A673 (cell line): ENCODE measurements at regions not wholly inside any gene's neighbourhood (a gene's known extent, or its start where the extent isn't known, plus 50 kb on each side); places are given as distances from the start of the nearest gene placed in this dataset.

Experiments used
- BruUV-seq: library from RNA; stranded (reverse); fragments of 400-500 nt; replicated peaks from 2 replicates; lab custom pipeline; 2021; lab: Mats Ljungman, UMichigan
- CTCF ChIA-PET: fragments of 300-600 bp; sonication (Branson Sonifier 250); formaldehyde crosslinking; loops from one replicate; lab custom pipeline; 2022; ENCODE audit warnings: antibody characterized with exemption; lab: Charles Lee
- POLR2A ChIA-PET: fragments of 300-600 bp; sonication (Branson Sonifier 250); formaldehyde crosslinking; loops from one replicate; lab custom pipeline; 2022; ENCODE audit warnings: antibody characterized with exemption; ENCODE audit not compliant: low non-redundant PET; lab: Charles Lee
- DNase-seq: peaks from one replicate; pipeline ENCODE4 v3.0.0-alpha.2; 2015; ENCODE audit warnings: low spot score
- H3K27ac ChIP-seq: fragments of 200-600 bp; sonication (generic); 2 replicates; pipeline ENCODE4 v1.5.1; 2016; ENCODE audit warnings: mixed run types, low read depth, mild to moderate bottlenecking, mixed read lengths, antibody characterized with exemption, low read length; ENCODE audit not compliant: poor library complexity, severe bottlenecking
- H3K27me3 ChIP-seq: fragments of 200-600 bp; sonication (generic); replicated peaks from 2 replicates; pipeline ENCODE4 v1.6.1; 2017; ENCODE audit warnings: mixed run types, low read depth, mild to moderate bottlenecking, mixed read lengths, antibody characterized with exemption, low read length; ENCODE audit not compliant: insufficient read depth, poor library complexity
- H3K36me3 ChIP-seq: fragments of 200-600 bp; sonication (generic); 2 replicates; pipeline ENCODE4 v1.6.1; 2016; ENCODE audit warnings: mixed run types, mild to moderate bottlenecking, mixed read lengths, antibody characterized with exemption, low read length; ENCODE audit not compliant: insufficient read depth, poor library complexity, severe bottlenecking
- H3K4me1 ChIP-seq: fragments of 200-600 bp; sonication (generic); 2 replicates; pipeline ENCODE4 v1.6.1; 2017; ENCODE audit warnings: mixed run types, mild to moderate bottlenecking, mixed read lengths, antibody characterized with exemption, low read length; ENCODE audit not compliant: insufficient read depth, poor library complexity, severe bottlenecking
- H3K4me3 ChIP-seq: fragments of 200-600 bp; sonication (generic); 2 replicates; pipeline ENCODE4 v1.5.1; 2016; ENCODE audit warnings: low read depth, mixed run types, mild to moderate bottlenecking, mixed read lengths, low read length; ENCODE audit not compliant: poor library complexity, severe bottlenecking
- H3K9me3 ChIP-seq: fragments of 200-600 bp; sonication (generic); 2 replicates; pipeline ENCODE4 v1.6.1; 2016; ENCODE audit warnings: mixed run types, low read depth, mild to moderate bottlenecking, mixed read lengths, antibody characterized with exemption, low read length; ENCODE audit not compliant: poor library complexity, severe bottlenecking
- EZH2 ChIP-seq: fragments of 200-600 bp; sonication (generic); IDR thresholded peaks from 2 replicates; pipeline ENCODE4 v1.6.1; 2017; ENCODE audit warnings: borderline replicate concordance, low read depth, mild to moderate bottlenecking, mixed read lengths, antibody characterized with exemption, low read length; ENCODE audit not compliant: poor library complexity, severe bottlenecking
- intact Hi-C: fragments of 100-400 bp; cut with micrococcal nuclease; formaldehyde crosslinking; loops from one replicate; pipeline ENCODE4 v1.10.0; 2022; ENCODE audit not compliant: unreplicated experiment
- TF ChIP-seq, protein P1 (sequence below): fragments of 300-800, 200-600 bp; sonication (generic); conservative IDR thresholded peaks from 2 replicates; pipeline ENCODE4 v1.5.1; 2017; ENCODE audit warnings: low read depth, mild to moderate bottlenecking, antibody characterized with exemption, low read length, moderate library complexity, mixed read lengths

- no peak for DNase-seq
- TF ChIP-seq, protein P1, sequence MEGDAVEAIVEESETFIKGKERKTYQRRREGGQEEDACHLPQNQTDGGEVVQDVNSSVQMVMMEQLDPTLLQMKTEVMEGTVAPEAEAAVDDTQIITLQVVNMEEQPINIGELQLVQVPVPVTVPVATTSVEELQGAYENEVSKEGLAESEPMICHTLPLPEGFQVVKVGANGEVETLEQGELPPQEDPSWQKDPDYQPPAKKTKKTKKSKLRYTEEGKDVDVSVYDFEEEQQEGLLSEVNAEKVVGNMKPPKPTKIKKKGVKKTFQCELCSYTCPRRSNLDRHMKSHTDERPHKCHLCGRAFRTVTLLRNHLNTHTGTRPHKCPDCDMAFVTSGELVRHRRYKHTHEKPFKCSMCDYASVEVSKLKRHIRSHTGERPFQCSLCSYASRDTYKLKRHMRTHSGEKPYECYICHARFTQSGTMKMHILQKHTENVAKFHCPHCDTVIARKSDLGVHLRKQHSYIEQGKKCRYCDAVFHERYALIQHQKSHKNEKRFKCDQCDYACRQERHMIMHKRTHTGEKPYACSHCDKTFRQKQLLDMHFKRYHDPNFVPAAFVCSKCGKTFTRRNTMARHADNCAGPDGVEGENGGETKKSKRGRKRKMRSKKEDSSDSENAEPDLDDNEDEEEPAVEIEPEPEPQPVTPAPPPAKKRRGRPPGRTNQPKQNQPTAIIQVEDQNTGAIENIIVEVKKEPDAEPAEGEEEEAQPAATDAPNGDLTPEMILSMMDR: no peak
- no peak for TF ChIP-seq EZH2
- Histone ChIP-seq H3K27ac (no peak overlapping the region), H3K9me3 (no peaks in the 10 kb centered on the region), H3K27me3 (no peaks in the 10 kb centered on the region), H3K36me3 (no peaks in the 10 kb centered on the region), H3K4me3 (no peak overlapping the region), H3K4me1 (no peaks in the 10 kb centered on the region)
- intact Hi-C loops: no loop called here
- POLR2A ChIA-PET: no interaction called here
- CTCF ChIA-PET: no interaction called here
- BruUV-seq: no TSS peak
These were observed 371.5 kb downstream of the MLLT3 start for GRCh38 chr9:20250791-20251190.

DNA sequence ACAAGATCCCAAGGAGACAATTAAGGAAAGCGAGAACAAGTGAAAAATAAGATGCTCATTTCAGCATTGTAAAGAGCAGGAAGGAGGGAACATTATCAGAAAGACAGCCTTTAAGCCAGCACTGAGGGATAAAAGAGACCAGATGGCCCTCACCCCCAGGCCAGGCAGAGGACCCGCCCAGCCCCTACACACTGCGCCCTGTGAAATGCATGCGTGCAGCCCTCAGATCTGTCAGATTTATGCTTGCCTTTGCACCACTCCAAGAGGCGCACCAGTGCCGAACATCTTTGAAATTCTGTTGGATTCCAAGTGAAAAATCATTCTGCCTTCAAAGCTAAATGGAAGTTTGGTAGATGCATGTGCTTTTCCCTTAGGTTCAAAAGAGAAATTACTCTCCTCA, 378.0 kb downstream of the MLLT3 start:
- no peaks in the 10 kb centered on the region for H3K9me3 ChIP-seq
- H3K27ac ChIP-seq: no peak overlapping the region
- BruUV-seq: no TSS peak
- POLR2A ChIA-PET: no interaction called here
- H3K36me3 ChIP-seq: no peaks in the 10 kb centered on the region
- CTCF ChIA-PET: no interaction called here
- H3K4me3 ChIP-seq: no peak overlapping the region
- no peaks in the 10 kb centered on the region for H3K27me3 ChIP-seq
- no peaks in the 10 kb centered on the region for H3K4me1 ChIP-seq
- DNase-seq: no peak
- intact Hi-C loops: no loop called here
- TF ChIP-seq, protein P1: no peak
- TF ChIP-seq EZH2: no peak

DNA sequence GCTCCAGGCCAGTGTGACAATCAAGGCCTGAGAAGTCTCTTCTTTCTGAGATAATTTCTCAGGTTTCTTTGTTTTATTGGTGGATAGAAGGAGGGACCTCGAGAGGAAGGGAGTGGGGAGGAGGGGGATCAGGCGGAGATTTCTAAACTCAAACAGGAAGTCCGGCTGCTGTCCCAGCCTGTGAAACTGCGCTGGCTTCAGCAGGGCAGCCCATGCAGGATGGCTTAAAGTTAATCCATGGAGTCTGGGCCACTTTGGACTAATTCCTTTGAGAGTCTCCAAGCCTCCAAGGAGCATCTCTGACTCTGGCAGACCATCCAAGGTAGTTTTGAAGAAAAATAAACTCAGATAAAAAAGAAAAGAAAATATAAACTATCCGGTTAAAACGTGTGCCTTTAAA, 378.5 kb downstream of the MLLT3 start:
- CTCF ChIA-PET: no interaction called here
- intact Hi-C loops: no loop called here
- DNase-seq: no peak

More for the DNA sequence above, 378.5 kb downstream of the MLLT3 start:
- H3K36me3 ChIP-seq: no peaks in the 10 kb centered on the region
- POLR2A ChIA-PET: no interaction called here
- TF ChIP-seq, protein P1: no peak
- TF ChIP-seq EZH2: no peak
- H3K4me3 ChIP-seq: no peak overlapping the region
- no peak overlapping the region for H3K27ac ChIP-seq
- no peaks in the 10 kb centered on the region for H3K27me3 ChIP-seq
- no TSS peak for BruUV-seq
- H3K4me1 ChIP-seq: no peaks in the 10 kb centered on the region
- H3K9me3 ChIP-seq: no peaks in the 10 kb centered on the region
